ENCODE measurements at regions not wholly inside any gene's neighbourhood (a gene's known extent, or its start where the extent isn't known, plus 50 kb on each side); places are given as distances from the start of the nearest gene placed in this dataset.
"Not testable (repeated sequence)": the region's sequence is repeated elsewhere in the genome, so short reads cannot be mapped to it uniquely, and the experiment has no call there.

DNA sequence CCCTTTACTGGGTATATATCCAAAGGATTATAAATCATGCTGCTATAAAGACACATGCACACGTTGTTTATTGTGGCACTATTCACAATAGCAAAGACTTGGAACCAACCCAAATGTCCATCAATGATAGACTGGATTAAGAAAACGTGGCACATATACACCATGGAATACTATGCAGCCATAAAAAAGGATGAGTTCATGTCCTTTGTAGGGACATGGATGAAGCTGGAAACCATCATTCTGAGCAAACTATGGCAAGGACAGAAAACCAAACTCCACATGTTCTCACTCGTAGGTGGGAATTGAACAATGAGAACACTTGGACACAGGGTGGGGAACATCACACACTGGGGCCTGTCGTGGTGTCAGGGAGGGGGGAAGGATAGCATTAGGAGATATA, 59.2 kb downstream of the CXorf49B start:
- H3K27me3 ChIP-seq; H3K4me3 ChIP-seq; H3K27ac ChIP-seq; DNase-seq; H3K9me3 ChIP-seq; intact Hi-C loops (cut with DNase I; ENCODE audit: low total_unique reads); H3K4me1 ChIP-seq; H3K36me3 ChIP-seq: not testable (repeated sequence)

DNA sequence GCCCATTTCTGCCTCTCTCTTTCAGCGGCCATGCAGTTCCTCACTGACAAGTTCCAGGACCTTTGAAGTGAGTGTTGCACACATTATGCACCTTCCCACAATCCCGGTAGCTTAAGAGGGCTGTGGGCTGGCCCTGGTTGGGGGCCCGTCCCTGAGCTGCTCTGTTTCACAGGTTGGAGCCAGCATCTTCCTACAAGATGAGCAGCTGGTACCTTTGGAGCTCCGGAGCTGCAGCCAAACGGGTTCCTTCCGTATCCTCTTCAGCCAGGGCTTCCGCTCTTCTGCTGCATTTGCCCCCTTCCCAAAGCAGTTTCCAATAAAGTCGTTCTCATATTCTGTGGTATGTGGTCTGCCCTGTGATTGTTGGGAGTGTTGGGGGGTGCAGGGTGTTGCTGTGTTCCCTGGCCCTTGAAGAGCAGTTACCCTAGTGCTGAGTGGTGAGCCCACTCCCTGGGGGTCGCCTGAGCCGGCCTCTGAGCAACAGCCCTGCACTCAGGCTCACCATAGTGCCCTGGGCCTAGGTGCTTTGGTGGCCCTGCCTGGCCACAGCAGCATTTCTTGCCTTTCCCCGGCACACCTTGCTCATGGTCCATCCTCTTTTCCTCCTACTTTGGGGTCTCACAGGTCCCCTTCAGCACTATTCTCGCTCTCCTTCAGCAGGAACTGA, 60.4 kb downstream of the CXorf49B start:
- intact Hi-C loops (cut with DNase I; ENCODE audit: low total_unique reads), result no loop called here
- no peaks in the 10 kb centered on the region for H3K27me3 ChIP-seq
- no peak overlapping the region for H3K27ac ChIP-seq
- DNase-seq, result no peak
- TF ChIP-seq, protein P1, sequence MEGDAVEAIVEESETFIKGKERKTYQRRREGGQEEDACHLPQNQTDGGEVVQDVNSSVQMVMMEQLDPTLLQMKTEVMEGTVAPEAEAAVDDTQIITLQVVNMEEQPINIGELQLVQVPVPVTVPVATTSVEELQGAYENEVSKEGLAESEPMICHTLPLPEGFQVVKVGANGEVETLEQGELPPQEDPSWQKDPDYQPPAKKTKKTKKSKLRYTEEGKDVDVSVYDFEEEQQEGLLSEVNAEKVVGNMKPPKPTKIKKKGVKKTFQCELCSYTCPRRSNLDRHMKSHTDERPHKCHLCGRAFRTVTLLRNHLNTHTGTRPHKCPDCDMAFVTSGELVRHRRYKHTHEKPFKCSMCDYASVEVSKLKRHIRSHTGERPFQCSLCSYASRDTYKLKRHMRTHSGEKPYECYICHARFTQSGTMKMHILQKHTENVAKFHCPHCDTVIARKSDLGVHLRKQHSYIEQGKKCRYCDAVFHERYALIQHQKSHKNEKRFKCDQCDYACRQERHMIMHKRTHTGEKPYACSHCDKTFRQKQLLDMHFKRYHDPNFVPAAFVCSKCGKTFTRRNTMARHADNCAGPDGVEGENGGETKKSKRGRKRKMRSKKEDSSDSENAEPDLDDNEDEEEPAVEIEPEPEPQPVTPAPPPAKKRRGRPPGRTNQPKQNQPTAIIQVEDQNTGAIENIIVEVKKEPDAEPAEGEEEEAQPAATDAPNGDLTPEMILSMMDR (IDR thresholded peaks at IDR 0.05), result no peak
- H3K4me1 ChIP-seq, result no peaks in the 10 kb centered on the region
- no peaks in the 10 kb centered on the region for H3K9me3 ChIP-seq
- no peak overlapping the region for H3K4me3 ChIP-seq
- no peaks in the 10 kb centered on the region for H3K36me3 ChIP-seq

DNA sequence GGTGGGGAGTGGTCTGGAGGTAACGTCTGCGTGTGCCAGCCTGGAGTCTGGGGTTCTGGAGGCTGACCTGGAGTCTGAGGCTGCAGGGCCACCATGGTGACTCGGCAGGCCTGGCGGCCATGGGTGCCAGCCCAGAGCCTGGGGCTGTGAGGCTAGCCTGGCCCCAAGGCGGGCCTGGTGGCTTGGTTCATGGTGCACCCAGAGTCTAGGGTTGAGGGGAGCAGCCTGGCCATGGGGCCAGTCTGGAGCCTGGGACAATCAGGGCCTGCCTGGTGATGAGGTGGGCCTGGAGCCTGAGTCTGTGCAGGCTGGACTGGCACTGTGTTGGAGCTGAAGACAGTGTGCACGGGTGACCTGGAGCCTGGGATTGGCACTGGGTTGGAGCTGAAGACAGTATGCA, 64.9 kb downstream of the CXorf49B start:
- intact Hi-C loops (cut with DNase I; ENCODE audit: low total_unique reads), result no loop called here
- H3K36me3 ChIP-seq, result no peaks in the 10 kb centered on the region
- H3K9me3 ChIP-seq, result peaks cover 0 to 4% (median 0%) of the 10 kb centered on the region in 3 donors
- no peaks in the 10 kb centered on the region for H3K4me1 ChIP-seq
- no peaks in the 10 kb centered on the region for H3K27me3 ChIP-seq
- no peak for DNase-seq
- H3K4me3 ChIP-seq, result no peak overlapping the region
- no peak overlapping the region for H3K27ac ChIP-seq
- TF ChIP-seq, protein P1 (IDR thresholded peaks at IDR 0.05), result no peak

DNA sequence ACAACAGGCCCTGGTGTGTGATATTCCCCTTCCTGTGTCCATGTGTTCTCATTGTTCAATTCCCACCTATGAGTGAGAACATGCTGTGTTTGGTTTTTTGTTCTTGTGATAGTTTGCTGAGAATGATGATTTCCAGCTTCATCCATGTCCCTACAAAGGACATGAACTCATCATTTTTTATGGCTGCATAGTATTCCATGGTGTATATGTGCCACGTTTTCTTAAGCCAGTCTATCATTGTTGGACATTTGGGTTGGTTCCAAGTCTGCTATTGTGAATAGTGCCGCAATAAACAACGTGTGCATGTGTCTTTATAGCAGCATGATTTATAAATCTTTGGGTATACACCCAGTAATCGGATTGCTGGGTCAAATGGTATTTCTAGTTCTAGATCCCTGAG, 72.6 kb upstream of the NHSL2 start:
- DNase-seq; intact Hi-C loops (cut with DNase I; ENCODE audit: low total_unique reads); H3K27me3 ChIP-seq; H3K4me3 ChIP-seq; H3K36me3 ChIP-seq; H3K27ac ChIP-seq; H3K4me1 ChIP-seq: not testable (repeated sequence)
- H3K9me3 ChIP-seq, result peaks cover 0 to 16% (median 14%) of the 10 kb centered on the region in 3 donors

DNA sequence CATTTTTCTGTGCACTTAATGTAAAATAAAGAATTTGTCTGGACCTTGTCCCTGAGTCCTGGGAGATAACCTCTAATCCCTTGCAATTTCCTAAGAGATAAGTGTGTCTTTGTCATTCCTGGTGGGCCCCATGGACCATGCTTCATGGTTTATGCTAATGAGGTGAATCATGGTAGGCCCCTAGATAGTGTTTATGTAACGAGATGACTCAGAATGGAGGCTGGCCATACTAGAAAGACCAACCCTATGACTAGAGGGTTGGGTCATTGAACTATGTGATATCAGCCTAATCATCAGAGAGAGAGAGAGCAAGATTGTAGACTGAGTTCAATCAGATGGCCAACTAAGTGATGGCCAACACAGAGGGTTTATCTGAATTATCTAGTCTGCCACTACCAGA, 64.2 kb upstream of the NHSL2 start:
- no peak for DNase-seq
- Histone ChIP-seq H3K27me3 (no peaks in the 10 kb centered on the region), H3K9me3 (peaks cover 0 to 12% (median 10%) of the 10 kb centered on the region in 3 donors), H3K36me3 (no peaks in the 10 kb centered on the region), H3K4me1 (no peaks in the 10 kb centered on the region), H3K27ac (no peak overlapping the region), H3K4me3 (no peak overlapping the region)
- intact Hi-C loops (cut with DNase I; ENCODE audit: low total_unique reads), result no loop called here
- TF ChIP-seq, protein P1 (IDR thresholded peaks at IDR 0.05), result no peak

DNA sequence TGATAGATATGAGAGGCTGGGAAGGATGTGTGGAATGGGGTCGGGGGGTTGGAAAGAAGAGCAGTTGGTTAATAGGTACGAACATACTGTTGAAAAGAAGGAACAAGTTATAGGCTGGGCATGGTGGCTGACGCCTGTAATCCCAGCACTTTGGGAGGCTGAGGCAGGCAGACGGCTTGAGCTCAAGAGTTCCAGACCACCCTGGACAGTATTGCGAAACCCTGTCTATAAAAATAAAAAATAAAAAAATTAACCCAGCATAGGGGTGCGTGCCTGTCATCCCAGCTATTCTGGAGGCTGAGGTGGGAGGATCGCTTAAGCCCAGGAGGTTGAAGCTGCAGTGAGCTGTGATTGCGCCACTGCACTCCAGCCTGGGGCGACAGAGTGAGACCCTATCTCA, 58.5 kb upstream of the NHSL2 start:
- Histone ChIP-seq H3K27ac (no peak overlapping the region), H3K27me3 (no peaks in the 10 kb centered on the region), H3K9me3 (no peaks in the 10 kb centered on the region), H3K4me3 (no peak overlapping the region), H3K36me3 (no peaks in the 10 kb centered on the region), H3K4me1 (no peaks in the 10 kb centered on the region)
- no peak for DNase-seq
- intact Hi-C loops (cut with DNase I; ENCODE audit: low total_unique reads), result no loop called here
- TF ChIP-seq, protein P1 (IDR thresholded peaks at IDR 0.05), result no peak

DNA sequence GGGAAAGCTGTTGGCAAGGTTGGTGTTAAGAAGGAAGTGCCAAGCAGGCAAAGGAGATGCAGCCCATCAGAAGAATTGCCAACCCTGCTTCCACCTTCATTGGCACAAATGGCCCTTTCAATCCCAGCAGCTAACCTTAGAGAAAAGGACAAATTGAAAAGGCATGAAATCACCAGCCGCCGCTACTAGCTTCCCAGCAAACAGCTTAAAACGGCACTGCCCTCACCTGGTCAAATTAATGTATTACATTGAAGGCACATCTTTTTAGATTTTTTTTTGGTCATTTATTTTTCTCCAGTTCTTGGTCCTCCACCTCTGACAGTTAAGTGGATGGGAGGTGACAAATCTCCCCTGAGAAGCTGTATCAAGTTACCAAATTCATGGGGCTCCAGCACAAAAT, 51.0 kb upstream of the NHSL2 start:
- TF ChIP-seq, protein P1 (IDR thresholded peaks at IDR 0.05), result peak in 1 of 2 experiments; percentile 36
- Histone ChIP-seq H3K27ac (no peak overlapping the region), H3K27me3 (no peaks in the 10 kb centered on the region), H3K36me3 (no peaks in the 10 kb centered on the region), H3K4me3 (no peak overlapping the region), H3K9me3 (no peaks in the 10 kb centered on the region), H3K4me1 (no peaks in the 10 kb centered on the region)
- DNase-seq, result no peak
- intact Hi-C loops (cut with DNase I; ENCODE audit: low total_unique reads), result no loop called here
